ENCODE measurements at regions not wholly inside any gene's neighbourhood (a gene's known extent, or its start where the extent isn't known, plus 50 kb on each side); places are given as distances from the start of the nearest gene placed in this dataset.

GRCh38 chr2:134075204-134075603 lies 178.7 kb upstream of the MGAT5 start:
- TF ChIP-seq SP1 (IDR thresholded peaks at IDR 0.05) (no peak), FOXA1 (IDR thresholded peaks at IDR 0.05) (no peak), ZNF384 (IDR thresholded peaks at IDR 0.05) (no peak), SUZ12 (IDR thresholded peaks at IDR 0.05) (no peak), FOXK2 (IDR thresholded peaks at IDR 0.05) (no peak), HDGF (IDR thresholded peaks at IDR 0.05; ENCODE audit: borderline replicate concordance) (no peak), TARDBP (IDR thresholded peaks at IDR 0.05) (no peak), PKNOX1 (IDR thresholded peaks at IDR 0.05) (no peak), BHLHE40 (IDR thresholded peaks at IDR 0.05; ENCODE audit: borderline replicate concordance) (no peak), L3MBTL2 (conservative IDR thresholded peaks at IDR 0.05) (no peak), ELF4 (IDR thresholded peaks at IDR 0.05) (no peak)
